Loucy (cell line): ENCODE measurements at regions not wholly inside any gene's neighbourhood (a gene's known extent, or its start where the extent isn't known, plus 50 kb on each side); places are given as distances from the start of the nearest gene placed in this dataset.

Experiments
- H2AFZ ChIP-seq: fragments of 200-600 bp; sonication (generic); 2 replicates; pipeline ENCODE4 v1.6.0; 2016; ENCODE audit warnings: antibody characterized with exemption, mild to moderate bottlenecking, low read length, moderate library complexity
- H3F3A ChIP-seq: fragments of 200-600 bp; 2 replicates; pipeline ENCODE4 v1.6.0; 2016; ENCODE audit warnings: antibody characterized with exemption, low read depth, mild to moderate bottlenecking
- H3K27me3 ChIP-seq: fragments of 200-600 bp; sonication (generic); 2 replicates; pipeline ENCODE4 v1.6.1; 2014; ENCODE audit warnings: low read length, mild to moderate bottlenecking; ENCODE audit not compliant: insufficient read depth, poor library complexity, severe bottlenecking
- H3K36me3 ChIP-seq: fragments of 200-600 bp; sonication (generic); 2 replicates; pipeline ENCODE4 v1.6.1; 2016; ENCODE audit warnings: low read length; ENCODE audit not compliant: insufficient read depth
- H3K4me1 ChIP-seq: fragments of 200-600 bp; sonication (generic); 2 replicates; pipeline ENCODE4 v1.5.1; 2014; ENCODE audit warnings: low read length, mild to moderate bottlenecking; ENCODE audit not compliant: insufficient read depth, poor library complexity, severe bottlenecking
- H3K4me2 ChIP-seq: fragments of 200-600 bp; sonication (generic); 2 replicates; pipeline ENCODE4 v1.6.0; 2014; ENCODE audit warnings: antibody characterized with exemption, low read length, low read depth, mild to moderate bottlenecking; ENCODE audit not compliant: poor library complexity, severe bottlenecking
- H3K4me3 ChIP-seq: fragments of 200-600 bp; sonication (generic); 2 replicates; pipeline ENCODE4 v1.5.1; 2014; ENCODE audit warnings: low read length, mild to moderate bottlenecking, mixed read lengths; ENCODE audit not compliant: poor library complexity, severe bottlenecking
- H3K79me2 ChIP-seq: fragments of 200-600 bp; sonication (generic); 2 replicates; pipeline ENCODE4 v1.6.1; 2014; ENCODE audit warnings: low read length; ENCODE audit not compliant: insufficient read depth
- H3K9ac ChIP-seq: fragments of 200-600 bp; sonication (generic); 2 replicates; pipeline ENCODE4 v1.6.0; 2014; ENCODE audit warnings: mild to moderate bottlenecking, low read depth, low read length, moderate library complexity; ENCODE audit not compliant: poor library complexity, severe bottlenecking
- H3K9me2 ChIP-seq: fragments of 200-600 bp; sonication (generic); replicated peaks from 2 replicates; pipeline ENCODE4 v1.6.1; 2016; ENCODE audit warnings: low read depth, low read length, mixed read lengths
- H3K9me3 ChIP-seq: fragments of 200-600 bp; sonication (generic); 2 replicates; pipeline ENCODE4 v1.6.1; 2014; ENCODE audit warnings: mild to moderate bottlenecking, antibody characterized with exemption, low read length, low read depth; ENCODE audit not compliant: insufficient read depth
- H4K20me1 ChIP-seq: fragments of 200-600 bp; sonication (generic); 2 replicates; pipeline ENCODE4 v1.6.0; 2014; ENCODE audit warnings: antibody characterized with exemption, low read length, mild to moderate bottlenecking; ENCODE audit not compliant: insufficient read depth, poor library complexity, severe bottlenecking
- EZH2phosphoT487 ChIP-seq: fragments of 200-600 bp; IDR thresholded peaks from 2 replicates; pipeline ENCODE4 v1.6.1; 2018; ENCODE audit warnings: antibody characterized with exemption, mild to moderate bottlenecking, moderate library complexity, borderline replicate concordance
- TF ChIP-seq, protein P1 (sequence below): fragments of 200-600 bp; sonication (generic); conservative IDR thresholded peaks from 2 replicates; pipeline ENCODE4 v1.5.1; 2014; ENCODE audit warnings: mild to moderate bottlenecking, antibody characterized with exemption, low read length

DNA sequence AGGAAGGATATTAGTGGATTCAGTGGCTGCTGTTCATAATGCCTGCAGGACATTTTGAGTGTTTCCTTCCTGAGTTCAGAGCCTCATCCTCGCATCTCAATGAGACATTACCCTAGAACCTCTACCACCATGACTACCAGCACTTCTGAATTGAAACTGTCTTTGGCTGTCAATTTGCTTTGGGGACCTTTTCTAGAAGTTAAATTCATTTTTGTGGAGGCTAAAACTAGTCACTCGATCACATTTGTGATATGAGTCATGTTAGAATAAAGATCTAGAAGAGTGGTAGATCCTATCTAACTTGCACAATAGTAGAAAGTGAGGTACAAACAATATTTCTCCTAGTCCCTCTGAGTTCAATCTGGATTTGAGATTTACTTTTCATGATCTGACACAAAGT lies 124.9 kb downstream of the KCNRG start:
- TF ChIP-seq, protein P1, sequence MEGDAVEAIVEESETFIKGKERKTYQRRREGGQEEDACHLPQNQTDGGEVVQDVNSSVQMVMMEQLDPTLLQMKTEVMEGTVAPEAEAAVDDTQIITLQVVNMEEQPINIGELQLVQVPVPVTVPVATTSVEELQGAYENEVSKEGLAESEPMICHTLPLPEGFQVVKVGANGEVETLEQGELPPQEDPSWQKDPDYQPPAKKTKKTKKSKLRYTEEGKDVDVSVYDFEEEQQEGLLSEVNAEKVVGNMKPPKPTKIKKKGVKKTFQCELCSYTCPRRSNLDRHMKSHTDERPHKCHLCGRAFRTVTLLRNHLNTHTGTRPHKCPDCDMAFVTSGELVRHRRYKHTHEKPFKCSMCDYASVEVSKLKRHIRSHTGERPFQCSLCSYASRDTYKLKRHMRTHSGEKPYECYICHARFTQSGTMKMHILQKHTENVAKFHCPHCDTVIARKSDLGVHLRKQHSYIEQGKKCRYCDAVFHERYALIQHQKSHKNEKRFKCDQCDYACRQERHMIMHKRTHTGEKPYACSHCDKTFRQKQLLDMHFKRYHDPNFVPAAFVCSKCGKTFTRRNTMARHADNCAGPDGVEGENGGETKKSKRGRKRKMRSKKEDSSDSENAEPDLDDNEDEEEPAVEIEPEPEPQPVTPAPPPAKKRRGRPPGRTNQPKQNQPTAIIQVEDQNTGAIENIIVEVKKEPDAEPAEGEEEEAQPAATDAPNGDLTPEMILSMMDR, result no peak
- H3K4me3 ChIP-seq, result no peak overlapping the region
- H4K20me1 ChIP-seq, result no peaks in the 10 kb centered on the region
- no peaks in the 10 kb centered on the region for H3F3A ChIP-seq
- peaks cover 7% of the 10 kb centered on the region for H3K4me1 ChIP-seq
- H3K36me3 ChIP-seq, result no peaks in the 10 kb centered on the region
- 0 out of 2 replicates have a peak overlapping the region, but pooled peaks have one; percentile 58 for H2AFZ ChIP-seq
- H3K9ac ChIP-seq, result no peak overlapping the region
- H3K9me3 ChIP-seq, result no peaks in the 10 kb centered on the region
- H3K27me3 ChIP-seq, result no peaks in the 10 kb centered on the region
- H3K79me2 ChIP-seq, result no peaks in the 10 kb centered on the region
- no peaks in the 10 kb centered on the region for H3K9me2 ChIP-seq
- H3K4me2 ChIP-seq, result peak overlapping the region; percentile 14

DNA sequence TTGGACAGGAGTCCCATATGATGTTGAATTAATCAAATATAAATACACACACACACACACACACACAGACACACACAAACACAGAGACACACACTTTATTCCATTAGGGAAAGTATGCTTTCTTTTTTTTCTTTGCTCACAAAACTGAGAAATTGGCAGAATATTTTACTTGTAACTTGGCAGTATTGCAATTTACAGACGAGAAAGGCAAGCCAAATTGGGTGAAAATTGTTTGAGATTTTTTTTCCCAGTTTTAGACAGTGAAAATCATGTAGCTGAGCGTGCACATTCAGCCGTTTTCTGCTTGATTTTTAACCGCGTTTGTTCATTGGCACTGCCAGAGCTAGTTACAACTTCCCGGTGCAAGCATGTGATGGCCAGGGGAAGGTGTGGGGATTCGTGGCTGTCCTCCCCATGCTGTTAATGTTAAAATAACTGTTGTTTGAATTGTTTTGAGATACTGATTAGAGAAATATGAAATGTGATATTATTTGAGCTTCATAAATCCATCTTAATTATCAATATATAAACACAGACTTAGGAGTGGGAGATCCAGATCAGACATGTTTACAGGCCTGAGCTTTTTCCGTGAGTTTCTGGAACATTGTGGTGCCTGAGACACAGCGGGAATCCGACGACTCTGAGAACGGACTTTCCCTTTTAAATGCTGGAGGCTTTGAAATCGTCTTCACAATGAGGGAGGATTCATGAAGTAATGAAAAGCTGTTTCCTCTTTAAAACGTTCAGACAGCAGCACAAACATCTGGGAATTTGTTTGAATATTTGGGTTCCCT lies 125.5 kb downstream of the KCNRG start:
- Histone ChIP-seq H3K4me1 (peaks cover 7% of the 10 kb centered on the region), H3K4me3 (no peak overlapping the region)

DNA sequence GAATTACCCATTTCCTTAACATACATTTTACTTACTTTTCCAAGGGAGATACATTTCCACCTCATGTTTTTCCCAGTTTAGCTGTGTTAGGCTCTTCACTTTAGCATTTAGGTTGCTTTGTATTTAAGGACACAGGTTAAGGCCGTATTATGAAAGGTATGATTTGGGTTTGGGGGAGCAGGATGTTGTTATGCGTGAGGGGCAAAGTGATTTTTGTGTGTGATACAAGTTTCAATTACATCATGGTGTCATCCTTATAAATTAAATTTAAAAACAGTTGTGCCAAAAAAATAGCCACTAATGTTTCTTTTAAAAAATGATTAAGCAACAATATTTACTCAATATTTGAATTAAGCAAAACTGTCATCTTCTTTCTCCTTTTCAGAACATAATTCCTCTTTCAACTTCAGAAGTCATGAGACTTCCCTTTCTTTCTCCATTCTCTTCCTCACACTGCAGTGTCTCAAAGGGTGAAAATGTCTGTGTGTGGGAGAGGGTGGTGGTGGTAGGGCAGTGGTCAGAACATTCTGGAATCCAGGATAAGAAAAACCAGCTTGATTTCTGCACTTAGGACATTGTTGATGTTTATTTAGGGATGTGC lies 126.2 kb downstream of the KCNRG start:
- H3K4me1 ChIP-seq, result peaks cover 7% of the 10 kb centered on the region
- H3K9ac ChIP-seq, result no peak overlapping the region
- no peaks in the 10 kb centered on the region for H3K9me2 ChIP-seq
- no peak for TF ChIP-seq EZH2phosphoT487
- TF ChIP-seq, protein P1, result no peak
- H3K27me3 ChIP-seq, result no peaks in the 10 kb centered on the region
- H3K9me3 ChIP-seq, result no peaks in the 10 kb centered on the region
- no peak overlapping the region for H3K4me2 ChIP-seq
- H2AFZ ChIP-seq, result no peak overlapping the region
- no peaks in the 10 kb centered on the region for H3K36me3 ChIP-seq
- H3K79me2 ChIP-seq, result no peaks in the 10 kb centered on the region
- H3F3A ChIP-seq, result no peaks in the 10 kb centered on the region
- no peak overlapping the region for H3K4me3 ChIP-seq
- H4K20me1 ChIP-seq, result no peaks in the 10 kb centered on the region

More for the DNA sequence above, 125.5 kb downstream of the KCNRG start:
- Histone ChIP-seq H3K9me2 (no peaks in the 10 kb centered on the region), H3F3A (no peaks in the 10 kb centered on the region), H3K36me3 (no peaks in the 10 kb centered on the region), H4K20me1 (no peaks in the 10 kb centered on the region), H3K4me2 (peak overlapping the region; percentile 14), H3K9ac (no peak overlapping the region), H3K27me3 (no peaks in the 10 kb centered on the region), H3K9me3 (no peaks in the 10 kb centered on the region), H2AFZ (no peak overlapping the region), H3K79me2 (no peaks in the 10 kb centered on the region)
- TF ChIP-seq, protein P1, result no peak
- no peak for TF ChIP-seq EZH2phosphoT487
